Vagina (tissue), 2 donors: ENCODE measurements at regions not wholly inside any gene's neighbourhood (a gene's known extent, or its start where the extent isn't known, plus 50 kb on each side); places are given as distances from the start of the nearest gene placed in this dataset.

Source experiments
- CTCF ChIP-seq, 3 experiments: fragments of 450-650 bp in 2 of 3; fragments of 200-600 bp in 1 of 3; sonication (generic) in 1 of 3; IDR thresholded peaks; one replicate each; pipeline ENCODE4 v1.5.1; 2017 to 2019; ENCODE audit warnings: antibody characterized with exemption in 3 of 3, mild to moderate bottlenecking in 2 of 3, moderate library complexity in 2 of 3
- POLR2A ChIP-seq, 2 donors: fragments of 450-650 bp; IDR thresholded peaks; one replicate each; pipeline ENCODE4 v1.6.1; 2017; ENCODE audit warnings: antibody characterized with exemption in 2 of 2, mild to moderate bottlenecking in 2 of 2, moderate library complexity in 2 of 2
- POLR2AphosphoS5 ChIP-seq, 2 donors: sonication (generic); formaldehyde crosslinking; IDR thresholded peaks; one replicate each; pipeline ENCODE4 v1.9.0; 2017; ENCODE audit warnings: antibody characterized with exemption in 2 of 2, mild to moderate bottlenecking in 2 of 2, low read depth in 1 of 2; ENCODE audit not compliant: insufficient read depth in 1 of 2

DNA sequence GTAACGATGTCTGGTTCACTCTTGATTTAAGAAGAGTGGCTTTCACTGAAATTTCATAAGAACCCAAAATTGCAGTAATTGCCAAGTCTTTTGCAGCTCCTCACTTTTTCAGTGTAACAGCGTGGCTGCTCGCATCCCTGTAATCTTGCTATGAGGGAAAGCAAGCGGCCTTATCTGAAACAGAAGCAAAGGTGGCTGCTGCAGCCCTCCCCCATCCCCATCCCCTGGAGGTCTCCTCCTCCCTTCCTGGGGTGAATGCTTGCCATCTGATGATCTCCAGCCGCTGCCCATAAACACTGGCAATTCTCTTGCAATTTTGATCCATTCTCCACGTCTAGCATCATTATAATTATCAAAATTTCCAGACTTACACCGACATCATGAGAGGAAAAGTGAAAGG lies 182.5 kb upstream of the ASIC2 start:
- no peak for TF ChIP-seq CTCF (IDR thresholded peaks at IDR 0.05)
- no peak for TF ChIP-seq POLR2AphosphoS5 (IDR thresholded peaks at IDR 0.05; ENCODE audit: insufficient read depth in 1 of 2, low read depth in 1 of 2)
- TF ChIP-seq POLR2A (IDR thresholded peaks at IDR 0.05) = no peak
